ENCODE measurements at regions not wholly inside any gene's neighbourhood (a gene's known extent, or its start where the extent isn't known, plus 50 kb on each side); places are given as distances from the start of the nearest gene placed in this dataset.
"Not testable (repeated sequence)": the region's sequence is repeated elsewhere in the genome, so short reads cannot be mapped to it uniquely, and the experiment has no call there.

GRCh38 chr6:22164236-22164635 is 132.6 kb downstream of the PRL start:
- no TSS peak for BruUV-seq (replicated peaks)
- no peaks in the 10 kb centered on the region for H3K27me3 ChIP-seq (ENCODE audit: control insufficient read depth, insufficient read depth, low read length)
- no peak overlapping the region for H3K27ac ChIP-seq (ENCODE audit: low read length)
- H3K9me3 ChIP-seq (ENCODE audit: control insufficient read depth, insufficient read depth, low read depth, low read length): no peaks in the 10 kb centered on the region
- no peak for TF ChIP-seq CTCF (IDR thresholded peaks at IDR 0.05)
- TF ChIP-seq REST (IDR thresholded peaks at IDR 0.05; ENCODE audit: insufficient read depth in 1 of 2, low read depth in 2 of 2, low read length in 1 of 2): no peak
- TF ChIP-seq SIN3A (IDR thresholded peaks at IDR 0.05; ENCODE audit: borderline replicate concordance, insufficient read depth, low read depth, low read length): no peak
- no peak for TF ChIP-seq TCF7L2 (IDR thresholded peaks at IDR 0.05; ENCODE audit: low read depth, low read length)
- TF ChIP-seq POLR2AphosphoS5 (IDR thresholded peaks at IDR 0.05; ENCODE audit: low read depth, low read length): no peak
- H3K4me3 ChIP-seq (ENCODE audit: low read depth in 2 of 2, low read length in 2 of 2): no peak overlapping the region
- in situ Hi-C loops (cut with HindIII; ENCODE audit: low pct_unique_long_range_greater_than_20kb, low sequenced_read_pairs): no loop called here
- CTCF ChIA-PET: no interaction called here
- no peaks in the 10 kb centered on the region for H3K36me3 ChIP-seq (ENCODE audit: control insufficient read depth, insufficient read depth, low read length)
- DNase-seq (ENCODE audit: low read depth, low spot score) (no peak), ATAC-seq (no peak)
- H3K4me1 ChIP-seq (ENCODE audit: control insufficient read depth, insufficient read depth, low read length): no peaks in the 10 kb centered on the region
- intact Hi-C loops (cut with micrococcal nuclease; ENCODE audit: unreplicated experiment): no loop called here
- POLR2A ChIA-PET: no interaction called here

DNA sequence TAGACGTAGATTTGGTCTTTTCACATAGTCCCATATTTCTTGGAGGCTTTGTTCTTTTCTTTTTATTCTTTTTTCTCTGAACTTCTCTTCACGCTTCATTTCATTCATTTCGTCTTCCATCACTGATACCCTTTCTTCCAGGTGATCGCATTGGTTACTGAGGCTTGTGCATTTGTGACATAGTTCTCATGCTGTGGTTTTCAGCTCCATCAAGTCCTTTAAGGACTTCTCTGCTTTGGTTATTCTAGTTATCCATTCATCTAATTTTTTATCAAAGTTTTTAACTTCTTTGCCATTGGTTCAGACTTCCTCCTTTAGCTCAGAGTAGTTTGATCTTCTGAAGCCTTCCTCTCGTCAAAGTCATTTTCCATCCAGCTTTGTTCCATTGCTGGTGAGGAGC is 125.8 kb downstream of the PRL start:
- H3K4me3 ChIP-seq (ENCODE audit: low read depth in 2 of 2, low read length in 2 of 2); ATAC-seq; H3K27ac ChIP-seq (ENCODE audit: low read length); H3K9me3 ChIP-seq (ENCODE audit: control insufficient read depth, insufficient read depth, low read depth, low read length); DNase-seq (ENCODE audit: low read depth, low spot score); in situ Hi-C loops (cut with HindIII; ENCODE audit: low pct_unique_long_range_greater_than_20kb, low sequenced_read_pairs); H3K36me3 ChIP-seq (ENCODE audit: control insufficient read depth, insufficient read depth, low read length); CTCF ChIA-PET; intact Hi-C loops (cut with micrococcal nuclease; ENCODE audit: unreplicated experiment); BruUV-seq (replicated peaks); H3K27me3 ChIP-seq (ENCODE audit: control insufficient read depth, insufficient read depth, low read length); H3K4me1 ChIP-seq (ENCODE audit: control insufficient read depth, insufficient read depth, low read length): not testable (repeated sequence)
- POLR2A ChIA-PET: interaction anchor here (1.2 kb wide), 1 partner anchor 12 kb away, joined by 3 read pairs; no protein-coding TSS in a partner anchor

DNA sequence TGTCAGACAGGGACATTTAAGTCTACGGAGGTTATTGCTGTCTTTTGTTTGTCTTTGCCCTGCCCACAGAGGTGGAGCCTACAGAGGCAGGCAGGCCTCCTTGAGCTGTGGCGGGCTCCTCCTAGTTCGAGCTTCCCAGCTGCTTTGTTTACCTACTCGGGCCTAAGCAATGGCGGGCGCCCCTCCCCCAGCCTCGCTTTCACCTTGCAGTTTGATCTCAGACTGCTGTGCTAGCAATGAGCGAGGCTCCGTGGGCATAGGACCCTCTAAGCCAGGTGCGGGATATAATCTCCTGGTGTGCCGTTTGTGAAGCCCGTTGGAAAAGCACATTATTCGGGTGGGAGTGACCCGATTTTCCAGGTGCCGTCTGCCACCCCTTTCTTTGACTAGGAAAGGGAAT is 125.0 kb downstream of the PRL start:
- CTCF ChIA-PET; H3K36me3 ChIP-seq (ENCODE audit: control insufficient read depth, insufficient read depth, low read length); H3K4me3 ChIP-seq (ENCODE audit: low read depth in 2 of 2, low read length in 2 of 2); H3K27ac ChIP-seq (ENCODE audit: low read length); ATAC-seq; BruUV-seq (replicated peaks); H3K27me3 ChIP-seq (ENCODE audit: control insufficient read depth, insufficient read depth, low read length); DNase-seq (ENCODE audit: low read depth, low spot score); intact Hi-C loops (cut with micrococcal nuclease; ENCODE audit: unreplicated experiment); in situ Hi-C loops (cut with HindIII; ENCODE audit: low pct_unique_long_range_greater_than_20kb, low sequenced_read_pairs); H3K9me3 ChIP-seq (ENCODE audit: control insufficient read depth, insufficient read depth, low read depth, low read length); H3K4me1 ChIP-seq (ENCODE audit: control insufficient read depth, insufficient read depth, low read length): not testable (repeated sequence)
- POLR2A ChIA-PET: interaction anchor here (1.2 kb wide), 1 partner anchor 12 kb away, joined by 3 read pairs; no protein-coding TSS in a partner anchor
